HL-60 (cell line): ENCODE measurements at regions not wholly inside any gene's neighbourhood (a gene's known extent, or its start where the extent isn't known, plus 50 kb on each side); places are given as distances from the start of the nearest gene placed in this dataset.

Experiments
- DNase-seq, 2 experiments: peaks; one replicate each; pipeline ENCODE4 v3.0.0-alpha.2; 2010 to 2020; ENCODE audit warnings: low read depth in 1 of 2, low spot score in 1 of 2
- H3K27ac ChIP-seq: fragments of 250-450 bp; sonication (Bioruptor Pico); replicated peaks from 2 replicates; pipeline ENCODE4 v1.5.1; 2020; ENCODE audit warnings: mild to moderate bottlenecking, moderate library complexity
- H3K27me3 ChIP-seq: fragments of 250-450 bp; sonication (Bioruptor Pico); 2 replicates; pipeline ENCODE4 v1.5.1; 2021; ENCODE audit warnings: mild to moderate bottlenecking, moderate library complexity; ENCODE audit not compliant: insufficient read depth, poor library complexity, severe bottlenecking
- H3K4me3 ChIP-seq: replicated peaks from 2 replicates; pipeline ENCODE4 v1.5.1; 2011; ENCODE audit warnings: mild to moderate bottlenecking, control low read depth, low read length; ENCODE audit not compliant: insufficient read depth
- GABPA ChIP-seq: IDR thresholded peaks from 2 replicates; pipeline ENCODE4 v1.6.1; 2012; ENCODE audit warnings: low read depth
- POLR2AphosphoS5 ChIP-seq: IDR thresholded peaks from 2 replicates; pipeline ENCODE4 v1.6.1; 2012; ENCODE audit warnings: low read depth
- SPI1 ChIP-seq: IDR thresholded peaks from 2 replicates; pipeline ENCODE4 v1.6.1; 2012; ENCODE audit warnings: low read depth, mild to moderate bottlenecking, borderline replicate concordance
- TF ChIP-seq, protein P1 (sequence below): IDR thresholded peaks from one replicate; pipeline ENCODE4 v1.5.1; 2011; ENCODE audit warnings: low read length, control low read depth, inconsistent platforms; ENCODE audit not compliant: insufficient read depth
- TF ChIP-seq, protein P2 (sequence below): IDR thresholded peaks from 2 replicates; pipeline ENCODE4 v1.6.1; 2012; ENCODE audit warnings: low read depth; ENCODE audit not compliant: insufficient replicate concordance

DNA sequence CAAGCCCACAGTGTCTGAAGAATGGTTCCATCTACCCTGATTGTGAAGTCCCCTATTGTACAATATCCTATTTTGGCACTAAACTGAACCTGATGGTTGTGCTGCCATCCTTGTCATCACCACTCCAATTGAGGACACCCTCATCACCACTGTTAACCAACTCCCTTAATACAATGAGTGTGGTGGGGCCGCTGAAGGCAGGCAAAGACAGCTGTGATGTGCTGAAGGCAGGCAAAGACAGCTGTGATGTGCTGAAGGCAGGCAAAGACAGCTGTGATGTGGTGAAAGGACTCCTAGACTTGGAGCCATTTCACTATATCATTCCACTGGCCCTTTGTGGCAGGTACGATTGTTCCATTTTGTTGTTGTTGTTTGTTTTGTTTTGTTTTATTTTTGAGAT is 481.6 kb downstream of the SOX6 start:
- H3K27ac ChIP-seq: no peak overlapping the region
- no peak for DNase-seq
- no peaks in the 10 kb centered on the region for H3K27me3 ChIP-seq
- TF ChIP-seq POLR2AphosphoS5 (no peak), GABPA (no peak)
- TF ChIP-seq, protein P1, sequence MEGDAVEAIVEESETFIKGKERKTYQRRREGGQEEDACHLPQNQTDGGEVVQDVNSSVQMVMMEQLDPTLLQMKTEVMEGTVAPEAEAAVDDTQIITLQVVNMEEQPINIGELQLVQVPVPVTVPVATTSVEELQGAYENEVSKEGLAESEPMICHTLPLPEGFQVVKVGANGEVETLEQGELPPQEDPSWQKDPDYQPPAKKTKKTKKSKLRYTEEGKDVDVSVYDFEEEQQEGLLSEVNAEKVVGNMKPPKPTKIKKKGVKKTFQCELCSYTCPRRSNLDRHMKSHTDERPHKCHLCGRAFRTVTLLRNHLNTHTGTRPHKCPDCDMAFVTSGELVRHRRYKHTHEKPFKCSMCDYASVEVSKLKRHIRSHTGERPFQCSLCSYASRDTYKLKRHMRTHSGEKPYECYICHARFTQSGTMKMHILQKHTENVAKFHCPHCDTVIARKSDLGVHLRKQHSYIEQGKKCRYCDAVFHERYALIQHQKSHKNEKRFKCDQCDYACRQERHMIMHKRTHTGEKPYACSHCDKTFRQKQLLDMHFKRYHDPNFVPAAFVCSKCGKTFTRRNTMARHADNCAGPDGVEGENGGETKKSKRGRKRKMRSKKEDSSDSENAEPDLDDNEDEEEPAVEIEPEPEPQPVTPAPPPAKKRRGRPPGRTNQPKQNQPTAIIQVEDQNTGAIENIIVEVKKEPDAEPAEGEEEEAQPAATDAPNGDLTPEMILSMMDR: no peak
- no peak overlapping the region for H3K4me3 ChIP-seq

DNA sequence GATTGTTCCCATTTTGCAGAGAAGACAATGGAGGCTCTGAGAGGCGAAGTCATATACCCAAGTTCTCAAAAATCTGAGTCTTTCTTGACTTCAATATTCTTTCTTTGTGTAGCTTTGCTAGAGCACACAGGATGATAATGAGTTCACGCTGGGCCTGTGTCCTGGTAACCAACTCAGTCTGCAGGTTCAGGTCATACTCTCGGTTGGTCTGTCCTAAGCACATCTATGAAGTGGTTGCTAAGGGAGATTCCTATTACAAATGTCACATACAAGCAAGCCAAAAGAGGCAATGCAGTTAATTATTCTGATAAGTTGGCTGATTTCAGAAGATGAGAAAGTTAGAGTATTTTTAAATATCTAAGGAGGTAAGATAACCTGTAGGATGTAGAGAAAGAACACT is 481.0 kb downstream of the SOX6 start:
- TF ChIP-seq, protein P2, sequence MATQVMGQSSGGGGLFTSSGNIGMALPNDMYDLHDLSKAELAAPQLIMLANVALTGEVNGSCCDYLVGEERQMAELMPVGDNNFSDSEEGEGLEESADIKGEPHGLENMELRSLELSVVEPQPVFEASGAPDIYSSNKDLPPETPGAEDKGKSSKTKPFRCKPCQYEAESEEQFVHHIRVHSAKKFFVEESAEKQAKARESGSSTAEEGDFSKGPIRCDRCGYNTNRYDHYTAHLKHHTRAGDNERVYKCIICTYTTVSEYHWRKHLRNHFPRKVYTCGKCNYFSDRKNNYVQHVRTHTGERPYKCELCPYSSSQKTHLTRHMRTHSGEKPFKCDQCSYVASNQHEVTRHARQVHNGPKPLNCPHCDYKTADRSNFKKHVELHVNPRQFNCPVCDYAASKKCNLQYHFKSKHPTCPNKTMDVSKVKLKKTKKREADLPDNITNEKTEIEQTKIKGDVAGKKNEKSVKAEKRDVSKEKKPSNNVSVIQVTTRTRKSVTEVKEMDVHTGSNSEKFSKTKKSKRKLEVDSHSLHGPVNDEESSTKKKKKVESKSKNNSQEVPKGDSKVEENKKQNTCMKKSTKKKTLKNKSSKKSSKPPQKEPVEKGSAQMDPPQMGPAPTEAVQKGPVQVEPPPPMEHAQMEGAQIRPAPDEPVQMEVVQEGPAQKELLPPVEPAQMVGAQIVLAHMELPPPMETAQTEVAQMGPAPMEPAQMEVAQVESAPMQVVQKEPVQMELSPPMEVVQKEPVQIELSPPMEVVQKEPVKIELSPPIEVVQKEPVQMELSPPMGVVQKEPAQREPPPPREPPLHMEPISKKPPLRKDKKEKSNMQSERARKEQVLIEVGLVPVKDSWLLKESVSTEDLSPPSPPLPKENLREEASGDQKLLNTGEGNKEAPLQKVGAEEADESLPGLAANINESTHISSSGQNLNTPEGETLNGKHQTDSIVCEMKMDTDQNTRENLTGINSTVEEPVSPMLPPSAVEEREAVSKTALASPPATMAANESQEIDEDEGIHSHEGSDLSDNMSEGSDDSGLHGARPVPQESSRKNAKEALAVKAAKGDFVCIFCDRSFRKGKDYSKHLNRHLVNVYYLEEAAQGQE: no peak
- TF ChIP-seq GABPA: no peak
- TF ChIP-seq, protein P1: no peak
- TF ChIP-seq POLR2AphosphoS5: no peak
- no peak for TF ChIP-seq SPI1
- no peaks in the 10 kb centered on the region for H3K27me3 ChIP-seq
- DNase-seq: no peak

DNA sequence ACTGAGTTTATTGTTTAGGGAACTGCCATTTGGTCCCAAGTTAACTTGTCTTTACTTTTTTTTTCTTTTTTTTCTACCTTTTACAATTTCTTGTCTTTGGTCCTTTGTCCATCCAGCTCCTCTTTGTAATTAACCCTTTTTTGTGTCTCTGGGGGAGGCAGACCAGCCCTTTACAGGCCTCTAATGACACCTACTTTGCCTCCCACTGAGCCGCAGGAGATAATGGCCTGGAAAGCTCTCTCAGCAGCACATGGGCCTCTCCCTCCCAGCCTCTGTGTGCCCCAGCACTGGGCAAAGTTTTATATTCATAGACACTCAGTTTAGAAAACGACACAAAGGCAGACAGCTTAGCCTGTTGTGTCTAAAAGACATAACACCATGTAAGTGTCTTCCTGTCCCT is 480.4 kb downstream of the SOX6 start:
- TF ChIP-seq SPI1 (no peak), POLR2AphosphoS5 (no peak), GABPA (no peak)
- TF ChIP-seq, protein P1: no peak
- TF ChIP-seq, protein P2: no peak
- H3K4me3 ChIP-seq: no peak overlapping the region
- DNase-seq: no peak
- no peaks in the 10 kb centered on the region for H3K27me3 ChIP-seq
- no peak overlapping the region for H3K27ac ChIP-seq

More for the DNA sequence above, 481.0 kb downstream of the SOX6 start:
- H3K27ac ChIP-seq: no peak overlapping the region
- H3K4me3 ChIP-seq: no peak overlapping the region

DNA sequence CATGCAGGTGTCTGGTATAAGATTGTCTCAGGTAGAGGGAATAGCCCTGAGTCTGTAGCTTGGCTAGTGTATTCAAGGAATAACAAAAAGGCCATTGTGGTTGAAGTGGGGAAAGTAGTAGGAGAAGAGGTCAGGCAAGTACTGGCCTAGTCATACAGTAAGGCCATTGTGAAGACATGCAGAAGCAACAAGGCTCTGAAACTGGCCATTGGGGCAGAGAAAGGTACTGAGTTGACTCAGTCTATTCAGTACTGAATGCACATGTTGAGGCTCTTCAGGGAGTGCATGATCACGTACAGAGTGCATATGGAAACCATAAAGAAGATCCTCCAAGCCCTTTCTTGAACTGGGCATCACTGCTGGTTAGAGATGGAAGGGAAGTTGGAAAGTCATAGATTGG is 477.6 kb downstream of the SOX6 start:
- Histone ChIP-seq H3K27ac (no peak overlapping the region), H3K4me3 (no peak overlapping the region), H3K27me3 (peaks cover 4% of the 10 kb centered on the region)
- TF ChIP-seq GABPA (no peak), SPI1 (no peak), POLR2AphosphoS5 (no peak)
- TF ChIP-seq, protein P2: no peak
- TF ChIP-seq, protein P1: no peak
- no peak for DNase-seq
